Skeletal muscle tissue (tissue), 3 donors: ENCODE measurements at regions not wholly inside any gene's neighbourhood (a gene's known extent, or its start where the extent isn't known, plus 50 kb on each side); places are given as distances from the start of the nearest gene placed in this dataset.

Experiments
- H3K27ac ChIP-seq: one replicate; pipeline ENCODE4 v1.7.0; 2013; ENCODE audit warnings: mild to moderate bottlenecking, low read depth, low read length, inconsistent platforms
- H3K27me3 ChIP-seq, 3 donors: one replicate each; pipeline ENCODE4 v1.7.0; 2013; ENCODE audit warnings: low read length in 3 of 3; ENCODE audit not compliant: control insufficient read depth in 3 of 3, insufficient read depth in 3 of 3
- H3K36me3 ChIP-seq, 3 donors: one replicate each; pipeline ENCODE4 v1.7.0; 2013; ENCODE audit warnings: low read length in 3 of 3; ENCODE audit not compliant: control insufficient read depth in 3 of 3, insufficient read depth in 3 of 3
- H3K4me1 ChIP-seq, 3 donors: one replicate each; pipeline ENCODE4 v1.7.0; 2013; ENCODE audit warnings: low read length in 3 of 3, mild to moderate bottlenecking in 3 of 3; ENCODE audit not compliant: control insufficient read depth in 3 of 3, insufficient read depth in 3 of 3
- H3K4me3 ChIP-seq, 3 donors: one replicate each; pipeline ENCODE4 v1.7.0; 2013; ENCODE audit warnings: low read length in 3 of 3
- H3K9ac ChIP-seq, 3 donors: one replicate each; pipeline ENCODE4 v1.7.0; 2013; ENCODE audit warnings: low read length in 3 of 3, mild to moderate bottlenecking in 3 of 3, moderate library complexity in 2 of 3, low read depth in 1 of 3
- H3K9me3 ChIP-seq, 3 donors: one replicate each; pipeline ENCODE4 v1.7.0; 2013; ENCODE audit warnings: low read length in 3 of 3; ENCODE audit not compliant: control insufficient read depth in 3 of 3
- donor health status: Osteomylitis.

- Histone ChIP-seq H3K27ac (no peak overlapping the region), H3K9ac (no peak overlapping the region), H3K4me3 (no peak overlapping the region), H3K9me3 (no peaks in the 10 kb centered on the region), H3K36me3 (no peaks in the 10 kb centered on the region), H3K4me1 (no peaks in the 10 kb centered on the region), H3K27me3 (no peaks in the 10 kb centered on the region)
Observed at GRCh38 chr2:160719116-160719515, 225.5 kb upstream of the RBMS1 start.

GRCh38 chr2:160720098-160720497 is 226.5 kb upstream of the RBMS1 start:
- H3K27me3 ChIP-seq = no peaks in the 10 kb centered on the region

GRCh38 chr2:160721089-160722040 is 227.8 kb upstream of the RBMS1 start:
- Histone ChIP-seq H3K9me3 (no peaks in the 10 kb centered on the region), H3K27ac (no peak overlapping the region), H3K4me3 (no peak overlapping the region), H3K9ac (no peak overlapping the region), H3K4me1 (no peaks in the 10 kb centered on the region), H3K27me3 (no peaks in the 10 kb centered on the region), H3K36me3 (no peaks in the 10 kb centered on the region)

More at GRCh38 chr2:160720098-160720497, 226.5 kb upstream of the RBMS1 start:
- Histone ChIP-seq H3K27ac (no peak overlapping the region), H3K9me3 (no peaks in the 10 kb centered on the region), H3K36me3 (no peaks in the 10 kb centered on the region), H3K9ac (no peak overlapping the region), H3K4me1 (no peaks in the 10 kb centered on the region), H3K4me3 (no peak overlapping the region)

- Histone ChIP-seq H3K4me1 (no peaks in the 10 kb centered on the region), H3K9ac (no peak overlapping the region), H3K27me3 (no peaks in the 10 kb centered on the region), H3K9me3 (no peaks in the 10 kb centered on the region), H3K4me3 (no peak overlapping the region), H3K36me3 (no peaks in the 10 kb centered on the region), H3K27ac (no peak overlapping the region)
Observed at GRCh38 chr2:160726046-160726445, 232.4 kb upstream of the RBMS1 start.

GRCh38 chr2:160730296-160730995 is 236.8 kb upstream of the RBMS1 start:
- H3K27ac ChIP-seq = no peak overlapping the region
- no peak overlapping the region for H3K4me3 ChIP-seq
- no peaks in the 10 kb centered on the region for H3K4me1 ChIP-seq
- no peak overlapping the region for H3K9ac ChIP-seq
- no peaks in the 10 kb centered on the region for H3K36me3 ChIP-seq
- no peaks in the 10 kb centered on the region for H3K9me3 ChIP-seq
- no peaks in the 10 kb centered on the region for H3K27me3 ChIP-seq

- Histone ChIP-seq H3K27me3 (no peaks in the 10 kb centered on the region), H3K9me3 (no peaks in the 10 kb centered on the region), H3K9ac (no peak overlapping the region), H3K27ac (no peak overlapping the region), H3K36me3 (no peaks in the 10 kb centered on the region), H3K4me1 (no peaks in the 10 kb centered on the region), H3K4me3 (no peak overlapping the region)
Observed at GRCh38 chr2:160731415-160731814, 237.8 kb upstream of the RBMS1 start.

- Histone ChIP-seq H3K36me3 (no peaks in the 10 kb centered on the region), H3K9ac (no peak overlapping the region), H3K27me3 (no peaks in the 10 kb centered on the region), H3K9me3 (no peaks in the 10 kb centered on the region), H3K4me3 (no peak overlapping the region), H3K27ac (no peak overlapping the region), H3K4me1 (no peaks in the 10 kb centered on the region)
Observed at GRCh38 chr2:160731856-160732255, 238.2 kb upstream of the RBMS1 start.

- Histone ChIP-seq H3K4me1 (no peaks in the 10 kb centered on the region), H3K36me3 (no peaks in the 10 kb centered on the region), H3K27me3 (no peaks in the 10 kb centered on the region), H3K4me3 (no peak overlapping the region), H3K27ac (no peak overlapping the region), H3K9ac (no peak overlapping the region), H3K9me3 (no peaks in the 10 kb centered on the region)
Observed at GRCh38 chr2:160735696-160736095, 242.1 kb upstream of the RBMS1 start.

- no peaks in the 10 kb centered on the region for H3K9me3 ChIP-seq
- no peak overlapping the region for H3K4me3 ChIP-seq
- H3K27ac ChIP-seq = no peak overlapping the region
- no peaks in the 10 kb centered on the region for H3K4me1 ChIP-seq
- no peaks in the 10 kb centered on the region for H3K27me3 ChIP-seq
- no peaks in the 10 kb centered on the region for H3K36me3 ChIP-seq
- H3K9ac ChIP-seq = no peak overlapping the region
Observed at GRCh38 chr2:160736148-160737028, 242.8 kb upstream of the RBMS1 start.
